GM23338 (cell line): ENCODE measurements at regions not wholly inside any gene's neighbourhood (a gene's known extent, or its start where the extent isn't known, plus 50 kb on each side); places are given as distances from the start of the nearest gene placed in this dataset.

Experiments
- CREB1 ChIP-seq: fragments of 250-450 bp; sonication (Bioruptor Pico); IDR thresholded peaks from 2 replicates; pipeline ENCODE4 v1.5.0; 2020; ENCODE audit warnings: low read depth, mild to moderate bottlenecking, moderate library complexity
- JUNB ChIP-seq: IDR thresholded peaks from one replicate; pipeline ENCODE4 v1.6.1; 2016; ENCODE audit warnings: antibody characterized with exemption; ENCODE audit not compliant: unreplicated experiment
- TF ChIP-seq, protein P1 (sequence below): IDR thresholded peaks from one replicate; pipeline ENCODE4 v1.6.1; 2018; ENCODE audit warnings: antibody characterized with exemption; ENCODE audit not compliant: unreplicated experiment
- TF ChIP-seq, protein P2 (sequence below): IDR thresholded peaks from 2 replicates; pipeline ENCODE4 v1.6.1; 2016; ENCODE audit warnings: antibody characterized with exemption
- TF ChIP-seq, protein P3 (sequence below): fragments of 250-450 bp; sonication (Bioruptor Pico); IDR thresholded peaks from 2 replicates; pipeline ENCODE4 v1.5.0; 2020; ENCODE audit warnings: mild to moderate bottlenecking, moderate library complexity

DNA sequence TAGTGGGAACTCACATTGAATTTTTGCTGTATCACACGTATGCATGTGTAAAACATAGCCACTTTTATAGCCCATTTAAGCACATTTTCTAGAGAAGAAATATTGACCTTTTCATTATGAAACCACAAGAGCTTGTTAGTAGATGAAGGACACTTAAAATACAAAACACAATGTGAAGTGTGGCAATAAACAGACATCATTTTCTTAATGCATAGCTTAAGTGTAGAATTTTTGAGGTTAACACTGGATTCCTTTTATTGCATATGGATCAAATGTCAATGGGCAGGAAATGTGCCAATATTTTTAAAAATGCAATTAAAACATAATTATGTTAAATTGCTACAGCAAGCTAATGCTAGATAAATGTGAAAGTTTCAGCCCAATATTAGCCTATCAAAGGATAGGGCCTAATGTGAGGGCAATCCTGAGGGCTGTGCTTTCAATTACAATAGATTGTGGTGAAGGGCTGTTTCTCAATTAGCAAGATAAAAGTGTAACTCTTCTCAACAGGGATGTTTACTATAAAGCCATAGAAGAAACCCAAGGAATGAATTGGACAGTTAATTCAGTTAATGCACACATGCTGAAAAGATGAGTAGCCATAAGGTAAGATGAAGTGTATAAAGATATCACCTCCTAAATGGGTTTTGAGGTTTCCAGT is 489.0 kb upstream of the CDIN1 start (continued):
- TF ChIP-seq, protein P1, sequence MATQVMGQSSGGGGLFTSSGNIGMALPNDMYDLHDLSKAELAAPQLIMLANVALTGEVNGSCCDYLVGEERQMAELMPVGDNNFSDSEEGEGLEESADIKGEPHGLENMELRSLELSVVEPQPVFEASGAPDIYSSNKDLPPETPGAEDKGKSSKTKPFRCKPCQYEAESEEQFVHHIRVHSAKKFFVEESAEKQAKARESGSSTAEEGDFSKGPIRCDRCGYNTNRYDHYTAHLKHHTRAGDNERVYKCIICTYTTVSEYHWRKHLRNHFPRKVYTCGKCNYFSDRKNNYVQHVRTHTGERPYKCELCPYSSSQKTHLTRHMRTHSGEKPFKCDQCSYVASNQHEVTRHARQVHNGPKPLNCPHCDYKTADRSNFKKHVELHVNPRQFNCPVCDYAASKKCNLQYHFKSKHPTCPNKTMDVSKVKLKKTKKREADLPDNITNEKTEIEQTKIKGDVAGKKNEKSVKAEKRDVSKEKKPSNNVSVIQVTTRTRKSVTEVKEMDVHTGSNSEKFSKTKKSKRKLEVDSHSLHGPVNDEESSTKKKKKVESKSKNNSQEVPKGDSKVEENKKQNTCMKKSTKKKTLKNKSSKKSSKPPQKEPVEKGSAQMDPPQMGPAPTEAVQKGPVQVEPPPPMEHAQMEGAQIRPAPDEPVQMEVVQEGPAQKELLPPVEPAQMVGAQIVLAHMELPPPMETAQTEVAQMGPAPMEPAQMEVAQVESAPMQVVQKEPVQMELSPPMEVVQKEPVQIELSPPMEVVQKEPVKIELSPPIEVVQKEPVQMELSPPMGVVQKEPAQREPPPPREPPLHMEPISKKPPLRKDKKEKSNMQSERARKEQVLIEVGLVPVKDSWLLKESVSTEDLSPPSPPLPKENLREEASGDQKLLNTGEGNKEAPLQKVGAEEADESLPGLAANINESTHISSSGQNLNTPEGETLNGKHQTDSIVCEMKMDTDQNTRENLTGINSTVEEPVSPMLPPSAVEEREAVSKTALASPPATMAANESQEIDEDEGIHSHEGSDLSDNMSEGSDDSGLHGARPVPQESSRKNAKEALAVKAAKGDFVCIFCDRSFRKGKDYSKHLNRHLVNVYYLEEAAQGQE: no peak
- TF ChIP-seq CREB1 (CRISPR knock-in tag) (no peak), JUNB (no peak)
- TF ChIP-seq, protein P2, sequence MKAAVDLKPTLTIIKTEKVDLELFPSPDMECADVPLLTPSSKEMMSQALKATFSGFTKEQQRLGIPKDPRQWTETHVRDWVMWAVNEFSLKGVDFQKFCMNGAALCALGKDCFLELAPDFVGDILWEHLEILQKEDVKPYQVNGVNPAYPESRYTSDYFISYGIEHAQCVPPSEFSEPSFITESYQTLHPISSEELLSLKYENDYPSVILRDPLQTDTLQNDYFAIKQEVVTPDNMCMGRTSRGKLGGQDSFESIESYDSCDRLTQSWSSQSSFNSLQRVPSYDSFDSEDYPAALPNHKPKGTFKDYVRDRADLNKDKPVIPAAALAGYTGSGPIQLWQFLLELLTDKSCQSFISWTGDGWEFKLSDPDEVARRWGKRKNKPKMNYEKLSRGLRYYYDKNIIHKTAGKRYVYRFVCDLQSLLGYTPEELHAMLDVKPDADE: no peak
- TF ChIP-seq, protein P3, sequence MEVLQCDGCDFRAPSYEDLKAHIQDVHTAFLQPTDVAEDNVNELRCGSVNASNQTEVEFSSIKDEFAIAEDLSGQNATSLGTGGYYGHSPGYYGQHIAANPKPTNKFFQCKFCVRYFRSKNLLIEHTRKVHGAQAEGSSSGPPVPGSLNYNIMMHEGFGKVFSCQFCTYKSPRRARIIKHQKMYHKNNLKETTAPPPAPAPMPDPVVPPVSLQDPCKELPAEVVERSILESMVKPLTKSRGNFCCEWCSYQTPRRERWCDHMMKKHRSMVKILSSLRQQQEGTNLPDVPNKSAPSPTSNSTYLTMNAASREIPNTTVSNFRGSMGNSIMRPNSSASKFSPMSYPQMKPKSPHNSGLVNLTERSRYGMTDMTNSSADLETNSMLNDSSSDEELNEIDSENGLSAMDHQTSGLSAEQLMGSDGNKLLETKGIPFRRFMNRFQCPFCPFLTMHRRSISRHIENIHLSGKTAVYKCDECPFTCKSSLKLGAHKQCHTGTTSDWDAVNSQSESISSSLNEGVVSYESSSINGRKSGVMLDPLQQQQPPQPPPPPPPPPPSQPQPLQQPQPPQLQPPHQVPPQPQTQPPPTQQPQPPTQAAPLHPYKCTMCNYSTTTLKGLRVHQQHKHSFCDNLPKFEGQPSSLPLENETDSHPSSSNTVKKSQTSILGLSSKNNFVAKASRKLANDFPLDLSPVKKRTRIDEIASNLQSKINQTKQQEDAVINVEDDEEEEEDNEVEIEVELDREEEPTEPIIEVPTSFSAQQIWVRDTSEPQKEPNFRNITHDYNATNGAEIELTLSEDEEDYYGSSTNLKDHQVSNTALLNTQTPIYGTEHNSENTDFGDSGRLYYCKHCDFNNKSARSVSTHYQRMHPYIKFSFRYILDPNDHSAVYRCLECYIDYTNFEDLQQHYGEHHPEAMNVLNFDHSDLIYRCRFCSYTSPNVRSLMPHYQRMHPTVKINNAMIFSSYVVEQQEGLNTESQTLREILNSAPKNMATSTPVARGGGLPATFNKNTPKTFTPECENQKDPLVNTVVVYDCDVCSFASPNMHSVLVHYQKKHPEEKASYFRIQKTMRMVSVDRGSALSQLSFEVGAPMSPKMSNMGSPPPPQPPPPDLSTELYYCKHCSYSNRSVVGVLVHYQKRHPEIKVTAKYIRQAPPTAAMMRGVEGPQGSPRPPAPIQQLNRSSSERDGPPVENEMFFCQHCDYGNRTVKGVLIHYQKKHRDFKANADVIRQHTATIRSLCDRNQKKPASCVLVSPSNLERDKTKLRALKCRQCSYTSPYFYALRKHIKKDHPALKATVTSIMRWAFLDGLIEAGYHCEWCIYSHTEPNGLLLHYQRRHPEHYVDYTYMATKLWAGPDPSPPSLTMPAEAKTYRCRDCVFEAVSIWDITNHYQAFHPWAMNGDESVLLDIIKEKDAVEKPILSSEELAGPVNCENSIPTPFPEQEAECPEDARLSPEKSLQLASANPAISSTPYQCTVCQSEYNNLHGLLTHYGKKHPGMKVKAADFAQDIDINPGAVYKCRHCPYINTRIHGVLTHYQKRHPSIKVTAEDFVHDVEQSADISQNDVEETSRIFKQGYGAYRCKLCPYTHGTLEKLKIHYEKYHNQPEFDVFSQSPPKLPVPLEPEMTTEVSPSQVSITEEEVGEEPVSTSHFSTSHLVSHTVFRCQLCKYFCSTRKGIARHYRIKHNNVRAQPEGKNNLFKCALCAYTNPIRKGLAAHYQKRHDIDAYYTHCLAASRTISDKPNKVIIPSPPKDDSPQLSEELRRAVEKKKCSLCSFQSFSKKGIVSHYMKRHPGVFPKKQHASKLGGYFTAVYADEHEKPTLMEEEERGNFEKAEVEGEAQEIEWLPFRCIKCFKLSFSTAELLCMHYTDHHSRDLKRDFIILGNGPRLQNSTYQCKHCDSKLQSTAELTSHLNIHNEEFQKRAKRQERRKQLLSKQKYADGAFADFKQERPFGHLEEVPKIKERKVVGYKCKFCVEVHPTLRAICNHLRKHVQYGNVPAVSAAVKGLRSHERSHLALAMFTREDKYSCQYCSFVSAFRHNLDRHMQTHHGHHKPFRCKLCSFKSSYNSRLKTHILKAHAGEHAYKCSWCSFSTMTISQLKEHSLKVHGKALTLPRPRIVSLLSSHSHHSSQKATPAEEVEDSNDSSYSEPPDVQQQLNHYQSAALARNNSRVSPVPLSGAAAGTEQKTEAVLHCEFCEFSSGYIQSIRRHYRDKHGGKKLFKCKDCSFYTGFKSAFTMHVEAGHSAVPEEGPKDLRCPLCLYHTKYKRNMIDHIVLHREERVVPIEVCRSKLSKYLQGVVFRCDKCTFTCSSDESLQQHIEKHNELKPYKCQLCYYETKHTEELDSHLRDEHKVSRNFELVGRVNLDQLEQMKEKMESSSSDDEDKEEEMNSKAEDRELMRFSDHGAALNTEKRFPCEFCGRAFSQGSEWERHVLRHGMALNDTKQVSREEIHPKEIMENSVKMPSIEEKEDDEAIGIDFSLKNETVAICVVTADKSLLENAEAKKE (CRISPR knock-in tag): peak; percentile 71; the same call in 1 of the 2 replicates
